PFSK-1 (cell line): ENCODE measurements at regions not wholly inside any gene's neighbourhood (a gene's known extent, or its start where the extent isn't known, plus 50 kb on each side); places are given as distances from the start of the nearest gene placed in this dataset.

Experiments
- FOXP2 ChIP-seq: optimal IDR thresholded peaks from 2 replicates; pipeline ENCODE3; 2011; ENCODE audit warnings: borderline replicate concordance, control low read depth, inconsistent platforms; ENCODE audit not compliant: insufficient read depth; ENCODE audit errors: extremely low read length, extremely low read depth
- POLR2AphosphoS5 ChIP-seq: IDR thresholded peaks from 2 replicates; pipeline ENCODE4 v1.6.1; 2012; ENCODE audit warnings: low read depth, mild to moderate bottlenecking, control low read depth, low read length, moderate library complexity
- REST ChIP-seq, 2 experiments: IDR thresholded peaks; 2 replicates each; pipeline versions ENCODE4 v1.6.1 to v1.8.0; 2011 to 2012; ENCODE audit warnings: low read depth in 2 of 2, low read length in 2 of 2, control low read depth in 1 of 2, inconsistent platforms in 1 of 2, mild to moderate bottlenecking in 1 of 2, moderate library complexity in 1 of 2; ENCODE audit not compliant: insufficient read depth in 1 of 2
- SIN3A ChIP-seq: IDR thresholded peaks from 2 replicates; pipeline ENCODE4 v1.6.1; 2012; ENCODE audit warnings: mild to moderate bottlenecking, low read length, moderate library complexity, borderline replicate concordance; ENCODE audit not compliant: insufficient read depth
- TAF1 ChIP-seq: IDR thresholded peaks from 2 replicates; pipeline ENCODE4 v1.6.1; 2012; ENCODE audit warnings: low read length, control low read depth, borderline replicate concordance; ENCODE audit not compliant: insufficient read depth

GRCh38 chr21:16509476-16509875, 779.7 kb downstream of the USP25 start:
- TF ChIP-seq POLR2AphosphoS5 (no peak), TAF1 (no peak), SIN3A (no peak), FOXP2 (no peak), REST (IDR thresholded peaks at IDR 0.05; ENCODE audit: insufficient read depth in 1 of 2, low read depth in 2 of 2, low read length in 2 of 2) (no peak)

- no peak for TF ChIP-seq SIN3A
- TF ChIP-seq FOXP2 = no peak
- no peak for TF ChIP-seq POLR2AphosphoS5
- TF ChIP-seq REST (IDR thresholded peaks at IDR 0.05; ENCODE audit: insufficient read depth in 1 of 2, low read depth in 2 of 2, low read length in 2 of 2) = no peak
- no peak for TF ChIP-seq TAF1
Observed at GRCh38 chr21:16514316-16514715, 784.5 kb downstream of the USP25 start.

GRCh38 chr21:16517383-16517782, 787.6 kb downstream of the USP25 start:
- TF ChIP-seq TAF1 (no peak), FOXP2 (no peak), SIN3A (no peak), REST (IDR thresholded peaks at IDR 0.05; ENCODE audit: insufficient read depth in 1 of 2, low read depth in 2 of 2, low read length in 2 of 2) (no peak), POLR2AphosphoS5 (no peak)

GRCh38 chr21:16519036-16519435, 789.3 kb downstream of the USP25 start:
- TF ChIP-seq TAF1 (no peak), REST (IDR thresholded peaks at IDR 0.05; ENCODE audit: insufficient read depth in 1 of 2, low read depth in 2 of 2, low read length in 2 of 2) (no peak), SIN3A (no peak), POLR2AphosphoS5 (no peak), FOXP2 (no peak)

- TF ChIP-seq REST (IDR thresholded peaks at IDR 0.05; ENCODE audit: insufficient read depth in 1 of 2, low read depth in 2 of 2, low read length in 2 of 2) = no peak
- no peak for TF ChIP-seq TAF1
- no peak for TF ChIP-seq SIN3A
- no peak for TF ChIP-seq FOXP2
- TF ChIP-seq POLR2AphosphoS5 = no peak
Observed at GRCh38 chr21:16519644-16520043, 789.9 kb downstream of the USP25 start.
